GM12878 (cell line): ENCODE measurements at regions not wholly inside any gene's neighbourhood (a gene's known extent, or its start where the extent isn't known, plus 50 kb on each side); places are given as distances from the start of the nearest gene placed in this dataset.

Experiments
- ATAC-seq: fragments of 200-7000 bp; cut with Tn5 transposase; 3 replicates; pipeline ENCODE4 v1.9.1; 2020; ENCODE audit warnings: mild to moderate bottlenecking, moderate library complexity
- BruUV-seq: library from RNA; stranded (reverse); fragments of 400-500 nt; replicated peaks from 2 replicates; lab custom pipeline; 2021; lab: Mats Ljungman, UMichigan
- CTCF ChIA-PET: fragments of 300-600 bp; sonication (Branson Sonifier 250); formaldehyde crosslinking; extraction: SDS; loops from one replicate; lab custom pipeline; 2021; ENCODE audit warnings: inconsistent platforms; lab: Yijun Ruan, JAX
- POLR2A ChIA-PET: fragments of 350-600 bp; formaldehyde crosslinking; extraction: SDS; loops from one replicate; lab custom pipeline; 2021; ENCODE audit warnings: inconsistent platforms; lab: Charles Lee
- RAD21 ChIA-PET: fragments of 300-600 bp; sonication (Branson Sonifier 250); formaldehyde crosslinking; loops from one replicate; lab custom pipeline; 2023; ENCODE audit warnings: antibody characterized with exemption; ENCODE audit not compliant: unreplicated experiment; lab: Charles Lee
- SMC1A ChIA-PET: fragments of 300-600 bp; sonication (Branson Sonifier 250); formaldehyde crosslinking; loops from one replicate; lab custom pipeline; 2023; ENCODE audit not compliant: unreplicated experiment, uncharacterized antibody; lab: Charles Lee
- DNase-seq: peaks from one replicate; pipeline ENCODE4 v3.0.0-alpha.2; 2011; ENCODE audit warnings: low read depth, low spot score
- FAIRE-seq: peaks from 3 replicates; lab custom pipeline; 2011; peaks lifted over from hg19 to GRCh38; lab: Jason Lieb, UNC
- H2AFZ ChIP-seq: 2 replicates; pipeline ENCODE4 v1.6.0; 2011; ENCODE audit warnings: low read depth, low read length, control low read depth; ENCODE audit not compliant: control insufficient read depth
- H3K27ac ChIP-seq: 2 replicates; pipeline ENCODE4 v1.5.1; 2011; ENCODE audit warnings: control low read depth; ENCODE audit not compliant: control insufficient read depth, insufficient read depth
- H3K27me3 ChIP-seq, 2 experiments: replicated peaks in 1 of 2; 2 replicates each; pipeline versions ENCODE4 v1.6.0 to v1.6.1; 2011; ENCODE audit warnings: low read length in 1 of 2; ENCODE audit not compliant: control insufficient read depth in 2 of 2, insufficient read depth in 2 of 2
- H3K36me3 ChIP-seq, 2 experiments: 2 replicates each; pipeline ENCODE4 v1.5.1; 2011; ENCODE audit warnings: low read length in 1 of 2; ENCODE audit not compliant: control insufficient read depth in 2 of 2, insufficient read depth in 2 of 2
- H3K4me1 ChIP-seq: 2 replicates; pipeline ENCODE4 v1.6.1; 2011; ENCODE audit warnings: mild to moderate bottlenecking, low read length, moderate library complexity, mixed read lengths; ENCODE audit not compliant: control insufficient read depth, insufficient read depth
- H3K4me2 ChIP-seq: 2 replicates; pipeline ENCODE4 v1.6.0; 2011; ENCODE audit warnings: control low read depth; ENCODE audit not compliant: control insufficient read depth, insufficient read depth
- H3K4me3 ChIP-seq: fragments of 200-600 bp; sonication (generic); 2 replicates; pipeline ENCODE4 v1.5.1; 2016
- H3K79me2 ChIP-seq: 2 replicates; pipeline ENCODE4 v1.6.0; 2011; ENCODE audit warnings: low read length; ENCODE audit not compliant: control insufficient read depth, insufficient read depth
- H3K9ac ChIP-seq: 2 replicates; pipeline ENCODE4 v1.8.0; 2011; ENCODE audit warnings: low read length, control low read depth, mixed read lengths; ENCODE audit not compliant: control insufficient read depth, insufficient read depth
- H3K9me3 ChIP-seq: replicated peaks from 3 replicates; pipeline ENCODE4 v1.5.1; 2011; ENCODE audit warnings: mild to moderate bottlenecking, low read length; ENCODE audit not compliant: control insufficient read depth, insufficient read depth
- H4K20me1 ChIP-seq: 2 replicates; pipeline ENCODE4 v1.6.0; 2011; ENCODE audit not compliant: control insufficient read depth, insufficient read depth
- BCL11A ChIP-seq: IDR thresholded peaks from 2 replicates; pipeline ENCODE4 v1.6.1; 2011; ENCODE audit warnings: low read depth, low read length
- EED ChIP-seq: sonication (generic); IDR thresholded peaks from 2 replicates; pipeline ENCODE4 v1.6.1; 2016; ENCODE audit warnings: antibody characterized with exemption, low read depth
- ESRRA ChIP-seq: IDR thresholded peaks from 2 replicates; pipeline ENCODE4 v1.6.1; 2012; ENCODE audit warnings: mild to moderate bottlenecking, low read length, improper control_type of control experiment
- MYC ChIP-seq: IDR thresholded peaks from 2 replicates; pipeline ENCODE4 v1.6.1; 2011; ENCODE audit warnings: mild to moderate bottlenecking, low read length, moderate library complexity, inconsistent platforms; ENCODE audit not compliant: insufficient read depth, insufficient replicate concordance, insufficient read length, severe bottlenecking
- SMAD5 ChIP-seq: IDR thresholded peaks from 2 replicates; pipeline ENCODE4 v1.6.1; 2016; ENCODE audit warnings: antibody characterized with exemption, low read depth
- SMARCA5 ChIP-seq: fragments of 450-650 bp; IDR thresholded peaks from 2 replicates; pipeline ENCODE4 v1.6.1; 2017; ENCODE audit warnings: mild to moderate bottlenecking
- SREBF2 ChIP-seq: IDR thresholded peaks from 2 replicates; pipeline ENCODE4 v1.6.1; 2012; ENCODE audit warnings: mild to moderate bottlenecking, low read length
- SUPT20H ChIP-seq: IDR thresholded peaks from 2 replicates; pipeline ENCODE4 v1.6.1; 2011; ENCODE audit warnings: low read depth, mild to moderate bottlenecking, low read length, moderate library complexity, borderline replicate concordance; ENCODE audit not compliant: control insufficient read depth
- YY1 ChIP-seq: IDR thresholded peaks from 2 replicates; pipeline ENCODE4 v1.6.1; 2011; ENCODE audit warnings: low read depth, mild to moderate bottlenecking, low read length
- ZZZ3 ChIP-seq: IDR thresholded peaks from 2 replicates; pipeline ENCODE4 v1.6.1; 2011; ENCODE audit warnings: low read depth; ENCODE audit not compliant: control insufficient read depth, insufficient read length
- WGBS: methylation state at CpG from one replicate; pipeline ENCODE4 v1.1.6; 2016; ENCODE audit warnings: low lambda C conversion rate; ENCODE audit not compliant: insufficient replicate concordance, insufficient coverage; ENCODE audit errors: missing lambda C conversion rate; 5-methylcytosine and 5-hydroxymethylcytosine counted together
- in situ Hi-C: fragments of 300-500 bp; cut with MboI; formaldehyde crosslinking; loops from 9 replicates; pipeline ENCODE4 v1.14.3; 2018; ENCODE audit warnings: mixed read lengths
- intact Hi-C: fragments of 100-400 bp; cut with micrococcal nuclease; formaldehyde crosslinking; loops from one replicate; pipeline ENCODE4 v1.14.2; 2022; ENCODE audit not compliant: unreplicated experiment
- TF ChIP-seq, protein P1 (sequence below): fragments of 450-650 bp; formaldehyde crosslinking; IDR thresholded peaks from 2 replicates; pipeline ENCODE4 v1.4.0; 2022; ENCODE audit warnings: mild to moderate bottlenecking, moderate library complexity
- TF ChIP-seq, protein P2 (sequence below): fragments of 450-650 bp; IDR thresholded peaks from 2 replicates; pipeline ENCODE4 v1.6.1; 2018; ENCODE audit warnings: mild to moderate bottlenecking, low read depth, moderate library complexity; ENCODE audit not compliant: partially characterized antibody

DNA sequence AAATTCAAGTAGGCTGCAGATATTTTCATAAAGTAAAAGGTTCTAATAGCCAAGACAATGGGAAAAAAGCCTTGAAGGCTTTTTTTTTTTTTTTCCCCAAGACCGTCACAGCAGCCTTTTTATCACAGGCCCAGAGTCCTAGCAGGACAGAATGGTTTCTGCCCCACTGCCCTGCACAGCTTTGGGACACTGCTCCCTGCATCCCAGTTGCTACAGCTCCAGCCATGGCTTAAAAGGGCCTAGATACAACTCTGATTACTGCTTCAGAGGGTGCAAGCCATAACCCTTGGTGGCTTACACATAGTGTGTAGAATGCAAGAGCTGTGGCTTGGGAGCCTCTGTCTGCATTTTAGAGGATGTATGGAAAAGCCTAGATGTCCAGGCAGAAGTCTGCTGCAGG, 1362.8 kb downstream of the SLITRK5 start:
- Histone ChIP-seq H3K4me2 (no peak overlapping the region), H3K27ac (no peak overlapping the region), H3K4me1 (no peaks in the 10 kb centered on the region), H4K20me1 (no peaks in the 10 kb centered on the region), H3K9ac (no peak overlapping the region), H3K9me3 (no peaks in the 10 kb centered on the region), H3K27me3 (no peaks in the 10 kb centered on the region)
- SMC1A ChIA-PET = interaction anchor here (0.6 kb wide), 1 partner anchor 1832 kb away, joined by 3 read pairs; no protein-coding TSS in a partner anchor
- POLR2A ChIA-PET = no interaction called here
- 50% methylated on average over 1 of the region's 1 CpG for WGBS
- in situ Hi-C loops = no loop called here
- FAIRE-seq (no peak), ATAC-seq (no peak)
- RAD21 ChIA-PET = no interaction called here
- CTCF ChIA-PET = interaction anchor here (0.6 kb wide), 1 partner anchor 788 kb away, joined by 4 read pairs; no protein-coding TSS in a partner anchor
- TF ChIP-seq EED = no peak
- TF ChIP-seq BCL11A = no peak
- TF ChIP-seq YY1 = no peak
- no peak for TF ChIP-seq SREBF2
- TF ChIP-seq SUPT20H = no peak
- TF ChIP-seq SMAD5 = no peak
- no peak for TF ChIP-seq SMARCA5
- TF ChIP-seq MYC = no peak
- TF ChIP-seq, protein P1, sequence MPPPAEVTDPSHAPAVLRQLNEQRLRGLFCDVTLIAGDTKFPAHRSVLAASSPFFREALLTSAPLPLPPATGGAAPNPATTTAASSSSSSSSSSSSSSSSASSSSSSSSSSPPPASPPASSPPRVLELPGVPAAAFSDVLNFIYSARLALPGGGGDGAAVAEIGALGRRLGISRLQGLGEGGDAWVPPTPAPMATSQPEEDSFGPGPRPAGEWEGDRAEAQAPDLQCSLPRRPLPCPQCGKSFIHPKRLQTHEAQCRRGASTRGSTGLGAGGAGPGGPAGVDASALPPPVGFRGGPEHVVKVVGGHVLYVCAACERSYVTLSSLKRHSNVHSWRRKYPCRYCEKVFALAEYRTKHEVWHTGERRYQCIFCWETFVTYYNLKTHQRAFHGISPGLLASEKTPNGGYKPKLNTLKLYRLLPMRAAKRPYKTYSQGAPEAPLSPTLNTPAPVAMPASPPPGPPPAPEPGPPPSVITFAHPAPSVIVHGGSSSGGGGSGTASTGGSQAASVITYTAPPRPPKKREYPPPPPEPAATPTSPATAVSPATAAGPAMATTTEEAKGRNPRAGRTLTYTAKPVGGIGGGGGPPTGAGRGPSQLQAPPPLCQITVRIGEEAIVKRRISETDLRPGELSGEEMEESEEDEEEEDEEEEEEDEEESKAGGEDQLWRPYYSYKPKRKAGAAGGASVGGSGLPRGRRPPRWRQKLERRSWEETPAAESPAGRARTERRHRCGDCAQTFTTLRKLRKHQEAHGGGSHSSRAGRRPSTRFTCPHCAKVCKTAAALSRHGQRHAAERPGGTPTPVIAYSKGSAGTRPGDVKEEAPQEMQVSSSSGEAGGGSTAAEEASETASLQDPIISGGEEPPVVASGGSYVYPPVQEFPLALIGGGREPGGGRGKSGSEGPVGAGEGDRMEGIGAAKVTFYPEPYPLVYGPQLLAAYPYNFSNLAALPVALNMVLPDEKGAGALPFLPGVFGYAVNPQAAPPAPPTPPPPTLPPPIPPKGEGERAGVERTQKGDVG = no peak
- TF ChIP-seq, protein P2, sequence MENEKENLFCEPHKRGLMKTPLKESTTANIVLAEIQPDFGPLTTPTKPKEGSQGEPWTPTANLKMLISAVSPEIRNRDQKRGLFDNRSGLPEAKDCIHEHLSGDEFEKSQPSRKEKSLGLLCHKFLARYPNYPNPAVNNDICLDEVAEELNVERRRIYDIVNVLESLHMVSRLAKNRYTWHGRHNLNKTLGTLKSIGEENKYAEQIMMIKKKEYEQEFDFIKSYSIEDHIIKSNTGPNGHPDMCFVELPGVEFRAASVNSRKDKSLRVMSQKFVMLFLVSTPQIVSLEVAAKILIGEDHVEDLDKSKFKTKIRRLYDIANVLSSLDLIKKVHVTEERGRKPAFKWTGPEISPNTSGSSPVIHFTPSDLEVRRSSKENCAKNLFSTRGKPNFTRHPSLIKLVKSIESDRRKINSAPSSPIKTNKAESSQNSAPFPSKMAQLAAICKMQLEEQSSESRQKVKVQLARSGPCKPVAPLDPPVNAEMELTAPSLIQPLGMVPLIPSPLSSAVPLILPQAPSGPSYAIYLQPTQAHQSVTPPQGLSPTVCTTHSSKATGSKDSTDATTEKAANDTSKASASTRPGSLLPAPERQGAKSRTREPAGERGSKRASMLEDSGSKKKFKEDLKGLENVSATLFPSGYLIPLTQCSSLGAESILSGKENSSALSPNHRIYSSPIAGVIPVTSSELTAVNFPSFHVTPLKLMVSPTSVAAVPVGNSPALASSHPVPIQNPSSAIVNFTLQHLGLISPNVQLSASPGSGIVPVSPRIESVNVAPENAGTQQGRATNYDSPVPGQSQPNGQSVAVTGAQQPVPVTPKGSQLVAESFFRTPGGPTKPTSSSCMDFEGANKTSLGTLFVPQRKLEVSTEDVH = no peak
- no peak for TF ChIP-seq ZZZ3
- no peak for TF ChIP-seq ESRRA
- TF ChIP-seq, all 136 proteins: peak for 0
- BruUV-seq = no TSS peak
- intact Hi-C loops = no loop called here
- Histone ChIP-seq H3K79me2 (no peaks in the 10 kb centered on the region), H3K36me3 (no peaks in the 10 kb centered on the region), H3K4me3 (no peak overlapping the region), H2AFZ (no peak overlapping the region)
- no peak for DNase-seq
